H1 (cell line): ENCODE measurements at regions not wholly inside any gene's neighbourhood (a gene's known extent, or its start where the extent isn't known, plus 50 kb on each side); places are given as distances from the start of the nearest gene placed in this dataset.
"Not testable (repeated sequence)": the region's sequence is repeated elsewhere in the genome, so short reads cannot be mapped to it uniquely, and the experiment has no call there.

Experiments
- CTCF ChIA-PET: fragments of 300-600 bp; sonication (Branson Sonifier 250); formaldehyde crosslinking; loops from one replicate; lab custom pipeline; 2021; ENCODE audit not compliant: partially characterized antibody; lab: Charles Lee
- POLR2A ChIA-PET: fragments of 300-600 bp; sonication (Branson Sonifier 250); formaldehyde crosslinking; loops from one replicate; lab custom pipeline; 2021; ENCODE audit warnings: inconsistent platforms; ENCODE audit not compliant: partially characterized antibody; lab: Charles Lee
- DNase-seq, 2 experiments: peaks; one replicate each; pipeline versions ENCODE4 v3.0.0 to v3.0.0-alpha.2; 2010 to 2022; ENCODE audit warnings: low spot score in 2 of 2, low read depth in 1 of 2, mixed read lengths in 1 of 2
- FAIRE-seq: peaks from 2 replicates; lab custom pipeline; 2011; peaks lifted over from hg19 to GRCh38; lab: Jason Lieb, UNC
- H2AFZ ChIP-seq: 2 replicates; pipeline ENCODE4 v1.8.1; 2012; ENCODE audit warnings: low read length, inconsistent platforms
- H2AK5ac ChIP-seq: 2 replicates; pipeline ENCODE4 v1.6.1; 2013; ENCODE audit warnings: low read depth, low read length
- H2BK120ac ChIP-seq: replicated peaks from 2 replicates; pipeline ENCODE3; 2013; ENCODE audit warnings: low read depth, low read length, inconsistent platforms
- H2BK12ac ChIP-seq: 2 replicates; pipeline ENCODE4 v1.6.1; 2013; ENCODE audit warnings: low read depth, low read length
- H2BK15ac ChIP-seq: 2 replicates; pipeline ENCODE4 v1.6.1; 2013; ENCODE audit warnings: low read length
- H2BK20ac ChIP-seq: 2 replicates; pipeline ENCODE4 v1.6.1; 2013; ENCODE audit warnings: low read length
- H2BK5ac ChIP-seq: 2 replicates; pipeline ENCODE4 v1.6.1; 2013; ENCODE audit warnings: low read depth, low read length
- H3K14ac ChIP-seq: 2 replicates; pipeline ENCODE4 v1.6.1; 2013; ENCODE audit warnings: inconsistent platforms; ENCODE audit not compliant: insufficient read length
- H3K18ac ChIP-seq: 2 replicates; pipeline ENCODE4 v1.6.1; 2013; ENCODE audit warnings: low read length; ENCODE audit errors: extremely low read depth
- H3K23ac ChIP-seq: 2 replicates; pipeline ENCODE4 v1.6.1; 2013; ENCODE audit warnings: inconsistent platforms; ENCODE audit not compliant: insufficient read length
- H3K23me2 ChIP-seq: 2 replicates; pipeline ENCODE4 v1.6.1; 2013; ENCODE audit warnings: low read depth, low read length
- H3K27ac ChIP-seq: 2 replicates; pipeline ENCODE4 v1.6.1; 2011; ENCODE audit warnings: low read depth, low read length, inconsistent platforms
- H3K27me3 ChIP-seq, 4 experiments: replicated peaks in 1 of 4; 1 replicate in 1 of 4; 2 replicates in 3 of 4; pipeline versions ENCODE4 v1.6.1 to v1.8.1; 2011 to 2013; ENCODE audit warnings: low read length in 3 of 4, mild to moderate bottlenecking in 3 of 4, inconsistent platforms in 2 of 4, mixed read lengths in 2 of 4, moderate library complexity in 1 of 4; ENCODE audit not compliant: control insufficient read depth in 3 of 4, insufficient read depth in 3 of 4; ENCODE audit errors: extremely low read depth in 1 of 4
- H3K36me3 ChIP-seq, 4 experiments: 2 replicates each; pipeline versions ENCODE4 v1.6.1 to v1.8.1; 2011 to 2013; ENCODE audit warnings: mild to moderate bottlenecking in 4 of 4, low read length in 3 of 4, moderate library complexity in 2 of 4, control low read depth in 1 of 4, inconsistent platforms in 1 of 4; ENCODE audit not compliant: insufficient read depth in 4 of 4, control insufficient read depth in 2 of 4
- H3K4ac ChIP-seq: replicated peaks from 2 replicates; pipeline ENCODE3; 2013; ENCODE audit warnings: low read length, low read depth, mixed read lengths, inconsistent platforms; ENCODE audit not compliant: insufficient read length
- H3K4me1 ChIP-seq, 4 experiments: replicated peaks in 1 of 4; 1 replicate in 1 of 4; 2 replicates in 3 of 4; pipeline versions ENCODE4 v1.6.1 to v1.8.1; 2011 to 2013; ENCODE audit warnings: low read length in 3 of 4, inconsistent platforms in 2 of 4, mixed read lengths in 1 of 4; ENCODE audit not compliant: insufficient read depth in 4 of 4, control insufficient read depth in 3 of 4
- H3K4me2 ChIP-seq, 2 experiments: 2 replicates each; pipeline versions ENCODE4 v1.6.1 to v1.8.1; 2011 to 2013; ENCODE audit warnings: low read depth in 2 of 2, low read length in 2 of 2, control low read depth in 1 of 2, inconsistent platforms in 1 of 2, mild to moderate bottlenecking in 1 of 2; ENCODE audit not compliant: insufficient read depth in 1 of 2
- H3K4me3 ChIP-seq, 4 experiments: fragments of 200-600, 300-600 bp in 1 of 4; sonication (generic), shearing (Covaris generic), sonication (Bioruptor Twin) in 1 of 4; 2 replicates each; pipeline versions ENCODE4 v1.5.1 to v1.8.1; 2011 to 2016; ENCODE audit warnings: low read length in 4 of 4, low read depth in 3 of 4, control low read depth in 2 of 4, inconsistent platforms in 2 of 4, mild to moderate bottlenecking in 2 of 4, mixed read lengths in 1 of 4, moderate library complexity in 1 of 4; ENCODE audit not compliant: insufficient read depth in 2 of 4; ENCODE audit errors: extremely low read depth in 1 of 4
- H3K56ac ChIP-seq: replicated peaks from 2 replicates; pipeline ENCODE3; 2013; ENCODE audit warnings: low read depth, mild to moderate bottlenecking, mixed read lengths, low read length, inconsistent platforms; ENCODE audit not compliant: insufficient read length
- H3K79me1 ChIP-seq: 2 replicates; pipeline ENCODE4 v1.6.1; 2013; ENCODE audit warnings: low read depth, low read length, control low read depth
- H3K79me2 ChIP-seq, 2 experiments: 2 replicates each; pipeline versions ENCODE4 v1.6.1 to v1.8.1; 2012 to 2013; ENCODE audit warnings: low read length in 2 of 2, mild to moderate bottlenecking in 2 of 2, inconsistent platforms in 1 of 2; ENCODE audit not compliant: insufficient read depth in 2 of 2, control insufficient read depth in 1 of 2
- H3K9ac ChIP-seq, 4 experiments: replicated peaks in 1 of 4; 1 replicate in 1 of 4; 2 replicates in 3 of 4; pipeline versions ENCODE4 v1.6.1 to v1.8.1; 2011 to 2013; ENCODE audit warnings: low read depth in 3 of 4, low read length in 3 of 4, control low read depth in 2 of 4, mild to moderate bottlenecking in 2 of 4, moderate library complexity in 2 of 4, inconsistent platforms in 1 of 4; ENCODE audit errors: extremely low read depth in 1 of 4
- H3K9me3 ChIP-seq, 2 experiments: 2 replicates each; pipeline versions ENCODE4 v1.6.1 to v1.8.1; 2012 to 2013; ENCODE audit warnings: mild to moderate bottlenecking in 2 of 2, moderate library complexity in 2 of 2, control low read depth in 1 of 2, inconsistent platforms in 1 of 2, low read depth in 1 of 2, low read length in 1 of 2, mixed read lengths in 1 of 2; ENCODE audit not compliant: insufficient read depth in 2 of 2
- H4K20me1 ChIP-seq, 2 experiments: replicated peaks in 1 of 2; 2 replicates each; pipeline versions ENCODE3 to v1.8.1; 2011 to 2013; ENCODE audit warnings: inconsistent platforms in 2 of 2, low read length in 2 of 2, mild to moderate bottlenecking in 1 of 2; ENCODE audit not compliant: insufficient read depth in 2 of 2, control insufficient read depth in 1 of 2
- H4K5ac ChIP-seq: 2 replicates; pipeline ENCODE4 v1.6.1; 2013; ENCODE audit warnings: low read length, low read depth, mixed read lengths, inconsistent platforms; ENCODE audit not compliant: insufficient read length
- H4K8ac ChIP-seq: 2 replicates; pipeline ENCODE4 v1.8.0; 2013; ENCODE audit warnings: mild to moderate bottlenecking, moderate library complexity, low read length, inconsistent platforms; ENCODE audit not compliant: insufficient read depth; ENCODE audit errors: extremely low read depth
- H4K91ac ChIP-seq: replicated peaks from 2 replicates; pipeline ENCODE3; 2013; ENCODE audit warnings: low read length, mixed read lengths, inconsistent platforms; ENCODE audit not compliant: insufficient read length
- WGBS, 2 experiments: shearing (Covaris generic) in 1 of 2; methylation state at CpG; one replicate each; pipeline versions ENCODE4 v1.1.6 to v1.1.7; 2013 to 2015; ENCODE audit warnings: low lambda C conversion rate in 2 of 2, mixed read lengths in 2 of 2, inconsistent platforms in 1 of 2, low coverage in 1 of 2, missing lambda C conversion rate in 1 of 2; ENCODE audit not compliant: insufficient replicate concordance in 2 of 2, insufficient coverage in 1 of 2, insufficient read length in 1 of 2; ENCODE audit errors: extremely low coverage in 1 of 2, missing lambda C conversion rate in 1 of 2; 5-methylcytosine and 5-hydroxymethylcytosine counted together

- H4K8ac ChIP-seq, H2BK5ac ChIP-seq, H3K36me3 ChIP-seq, H3K79me2 ChIP-seq, FAIRE-seq, H3K14ac ChIP-seq, H4K91ac ChIP-seq, H4K20me1 ChIP-seq, H3K56ac ChIP-seq, H3K9me3 ChIP-seq, H3K23ac ChIP-seq, H3K4me2 ChIP-seq, H4K5ac ChIP-seq, POLR2A ChIA-PET, H3K79me1 ChIP-seq, H3K4me1 ChIP-seq, H3K4me3 ChIP-seq, H3K18ac ChIP-seq, H3K9ac ChIP-seq, H2AK5ac ChIP-seq, H3K4ac ChIP-seq, H2BK20ac ChIP-seq, DNase-seq, H2AFZ ChIP-seq, H2BK120ac ChIP-seq, H3K27ac ChIP-seq, CTCF ChIA-PET, H2BK12ac ChIP-seq, H3K27me3 ChIP-seq, H2BK15ac ChIP-seq, H3K23me2 ChIP-seq: not testable (repeated sequence)
- 89% methylated on average over 10 of the region's 29 CpGs; no CpG with 5 or more reads in 1 of the 2 experiments for WGBS, 2 experiments
Observed at GRCh38 chr11:91063399-91063798, 840.5 kb upstream of the CHORDC1 start.
